ENCODE measurements at regions not wholly inside any gene's neighbourhood (a gene's known extent, or its start where the extent isn't known, plus 50 kb on each side); places are given as distances from the start of the nearest gene placed in this dataset.

DNA sequence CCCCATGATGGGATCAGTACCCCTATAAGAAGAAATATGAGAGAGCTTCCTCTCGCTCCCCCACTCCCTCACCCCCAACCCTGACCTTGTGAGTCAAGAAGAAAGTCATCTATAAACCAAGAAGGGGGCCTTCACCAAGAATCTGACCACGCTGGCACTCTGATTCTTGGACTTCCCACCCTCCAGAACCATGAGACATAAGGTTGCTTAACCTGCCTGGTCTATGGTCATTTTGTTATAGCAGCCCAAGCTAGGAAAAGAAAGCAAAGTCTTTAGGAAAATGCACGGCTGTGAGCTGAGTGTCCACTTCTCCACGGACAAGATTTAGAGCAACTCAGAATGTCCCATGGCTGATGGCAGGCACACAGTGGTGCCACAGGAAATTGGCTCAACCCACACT lies 333.5 kb downstream of the SOX9 start:
- Histone ChIP-seq H3K36me3 (ENCODE audit: control insufficient read depth, insufficient read depth, low read length) (no peaks in the 10 kb centered on the region), H3K4me1 (ENCODE audit: control insufficient read depth, insufficient read depth, low read length) (peaks cover 23% of the 10 kb centered on the region), H3K4me3 (ENCODE audit: low read depth, low read length) (no peak overlapping the region), H3K9me3 (ENCODE audit: control insufficient read depth, insufficient read depth, low read length) (no peaks in the 10 kb centered on the region), H3K27me3 (ENCODE audit: control insufficient read depth, insufficient read depth, low read length) (no peaks in the 10 kb centered on the region), H3K27ac (ENCODE audit: low read depth, low read length) (no peak overlapping the region)
- WGBS (ENCODE audit: insufficient coverage): 96% methylated on average over 2 of the region's 4 CpGs
- DNase-seq (ENCODE audit: low read depth in 4 of 6, low spot score in 6 of 6): no peak

DNA sequence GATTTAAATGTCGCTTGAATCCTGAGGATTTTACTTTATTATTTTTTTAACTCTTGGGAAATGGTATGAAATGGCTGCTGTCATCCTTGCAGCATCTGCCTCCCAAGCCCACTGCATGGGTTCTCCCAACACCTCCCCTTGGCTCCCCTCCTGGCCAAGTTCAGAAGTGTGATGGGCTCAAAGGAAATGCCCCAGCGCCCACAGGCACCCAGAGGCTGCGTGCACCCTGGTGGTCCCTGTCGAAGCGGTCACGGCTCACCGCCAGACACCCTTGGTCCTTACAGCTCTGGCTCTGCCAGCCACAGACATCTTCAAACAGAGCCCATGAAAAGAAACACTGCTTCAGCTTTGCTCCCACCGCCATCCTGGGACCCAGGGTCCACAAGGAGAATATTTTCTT lies 334.7 kb downstream of the SOX9 start:
- Histone ChIP-seq H3K27me3 (ENCODE audit: control insufficient read depth, insufficient read depth, low read length) (no peaks in the 10 kb centered on the region), H3K4me3 (ENCODE audit: low read depth, low read length) (no peak overlapping the region), H3K36me3 (ENCODE audit: control insufficient read depth, insufficient read depth, low read length) (no peaks in the 10 kb centered on the region), H3K27ac (ENCODE audit: low read depth, low read length) (no peak overlapping the region), H3K4me1 (ENCODE audit: control insufficient read depth, insufficient read depth, low read length) (peaks cover 30% of the 10 kb centered on the region), H3K9me3 (ENCODE audit: control insufficient read depth, insufficient read depth, low read length) (no peaks in the 10 kb centered on the region)
- WGBS (ENCODE audit: insufficient coverage): 66% methylated on average over 6 of the region's 8 CpGs
- no peak for DNase-seq (ENCODE audit: low read depth in 4 of 6, low spot score in 6 of 6)

DNA sequence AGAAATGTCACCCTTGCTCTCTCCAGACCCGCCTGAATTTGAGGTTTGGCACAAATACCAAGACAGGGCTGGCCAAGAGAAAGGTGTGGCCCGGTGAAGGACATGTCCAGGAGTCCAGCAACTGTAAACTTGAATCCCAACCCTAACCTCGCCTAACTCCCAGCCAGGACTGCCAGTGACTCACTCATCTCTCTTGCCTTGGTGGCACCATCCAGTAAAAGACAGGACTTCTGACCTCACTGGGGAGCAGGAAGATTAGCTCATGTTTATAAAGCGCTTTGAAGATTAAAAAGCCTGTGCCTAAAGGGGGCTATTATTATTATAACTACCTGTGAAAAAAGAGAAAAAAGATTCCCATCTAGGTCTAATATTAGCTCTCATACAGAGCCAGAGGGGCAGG lies 335.3 kb downstream of the SOX9 start:
- Histone ChIP-seq H3K9me3 (ENCODE audit: control insufficient read depth, insufficient read depth, low read length) (no peaks in the 10 kb centered on the region), H3K36me3 (ENCODE audit: control insufficient read depth, insufficient read depth, low read length) (no peaks in the 10 kb centered on the region), H3K27ac (ENCODE audit: low read depth, low read length) (no peak overlapping the region), H3K4me3 (ENCODE audit: low read depth, low read length) (no peak overlapping the region), H3K4me1 (ENCODE audit: control insufficient read depth, insufficient read depth, low read length) (peaks cover 33% of the 10 kb centered on the region), H3K27me3 (ENCODE audit: control insufficient read depth, insufficient read depth, low read length) (no peaks in the 10 kb centered on the region)
- WGBS (ENCODE audit: insufficient coverage): 90% methylated on average over 3 of the region's 4 CpGs
- no peak for DNase-seq (ENCODE audit: low read depth in 4 of 6, low spot score in 6 of 6)

DNA sequence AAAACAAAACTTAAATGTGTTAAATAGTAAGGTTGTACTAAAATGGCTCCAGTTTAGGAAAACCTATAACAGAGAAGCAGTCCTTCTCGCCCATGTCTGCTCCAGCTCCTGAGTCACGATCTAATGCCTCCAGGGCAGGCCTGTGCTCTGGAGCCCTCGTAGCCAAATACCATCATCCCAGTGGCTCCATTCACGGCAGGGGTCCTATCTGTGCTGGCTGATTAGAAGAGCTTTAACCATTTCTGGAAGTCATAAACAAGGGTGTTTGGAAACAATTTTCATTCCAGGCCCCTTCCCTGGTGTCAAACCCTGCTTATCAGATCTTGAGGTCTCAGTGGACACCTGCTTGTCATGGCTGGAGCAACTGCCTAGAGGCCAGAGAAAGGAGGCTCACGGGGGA lies 336.9 kb downstream of the SOX9 start:
- DNase-seq (ENCODE audit: low read depth in 4 of 6, low spot score in 6 of 6): no peak
- Histone ChIP-seq H3K9me3 (ENCODE audit: control insufficient read depth, insufficient read depth, low read length) (no peaks in the 10 kb centered on the region), H3K27me3 (ENCODE audit: control insufficient read depth, insufficient read depth, low read length) (no peaks in the 10 kb centered on the region), H3K36me3 (ENCODE audit: control insufficient read depth, insufficient read depth, low read length) (no peaks in the 10 kb centered on the region), H3K27ac (ENCODE audit: low read depth, low read length) (no peak overlapping the region), H3K4me1 (ENCODE audit: control insufficient read depth, insufficient read depth, low read length) (peaks cover 43% of the 10 kb centered on the region), H3K4me3 (ENCODE audit: low read depth, low read length) (no peak overlapping the region)
- 93% methylated on average over 3 of the region's 5 CpGs for WGBS (ENCODE audit: insufficient coverage)

DNA sequence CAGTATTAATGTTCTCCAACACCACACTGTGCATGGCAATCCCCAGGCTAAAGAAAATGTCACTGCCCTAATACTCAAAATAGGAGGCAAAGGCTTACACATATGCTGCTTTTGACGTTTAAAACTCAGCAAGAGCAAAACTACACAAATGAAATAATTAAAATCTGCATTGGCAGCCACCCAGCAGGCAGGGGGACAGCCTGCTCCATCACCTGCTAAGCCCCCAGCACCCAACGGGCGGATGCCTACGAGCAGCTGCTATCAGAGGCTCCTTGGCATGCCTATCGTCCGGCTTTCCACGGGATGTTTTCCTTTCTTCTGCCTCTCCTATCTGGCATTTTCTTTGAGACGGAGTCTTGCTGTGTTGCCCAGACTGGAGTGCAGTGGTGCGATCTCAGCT lies 337.5 kb downstream of the SOX9 start:
- Histone ChIP-seq H3K27me3 (ENCODE audit: control insufficient read depth, insufficient read depth, low read length) (no peaks in the 10 kb centered on the region), H3K36me3 (ENCODE audit: control insufficient read depth, insufficient read depth, low read length) (no peaks in the 10 kb centered on the region), H3K9me3 (ENCODE audit: control insufficient read depth, insufficient read depth, low read length) (no peaks in the 10 kb centered on the region), H3K4me1 (ENCODE audit: control insufficient read depth, insufficient read depth, low read length) (peaks cover 43% of the 10 kb centered on the region), H3K27ac (ENCODE audit: low read depth, low read length) (no peak overlapping the region), H3K4me3 (ENCODE audit: low read depth, low read length) (no peak overlapping the region)
- 50% methylated on average over 2 of the region's 9 CpGs for WGBS (ENCODE audit: insufficient coverage)
- peak in 2 of 6 donors; percentile 18 to 73 for DNase-seq (ENCODE audit: low read depth in 4 of 6, low spot score in 6 of 6)

DNA sequence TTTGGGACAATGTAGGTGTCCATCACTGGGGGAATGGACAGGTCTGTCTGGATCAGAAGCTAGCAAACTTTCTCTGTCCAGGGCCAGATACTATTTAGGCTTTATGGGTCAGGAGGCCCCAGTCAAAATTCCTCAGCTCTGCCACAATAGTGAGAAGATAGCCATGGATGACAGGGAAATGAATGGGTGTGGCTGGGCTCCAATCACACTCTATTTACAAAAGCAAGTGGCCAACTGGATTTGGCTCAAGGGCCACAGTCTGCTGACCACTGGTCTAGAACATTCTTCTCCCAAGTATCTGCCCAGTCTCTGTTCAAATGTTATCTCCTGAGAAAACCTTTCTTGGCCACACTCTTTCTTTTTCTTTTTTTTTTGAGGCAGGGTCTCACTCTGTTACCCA lies 339.9 kb downstream of the SOX9 start:
- no peak overlapping the region for H3K27ac ChIP-seq (ENCODE audit: low read depth, low read length)
- no peak overlapping the region for H3K4me3 ChIP-seq (ENCODE audit: low read depth, low read length)
- no peaks in the 10 kb centered on the region for H3K27me3 ChIP-seq (ENCODE audit: control insufficient read depth, insufficient read depth, low read length)
- no peaks in the 10 kb centered on the region for H3K36me3 ChIP-seq (ENCODE audit: control insufficient read depth, insufficient read depth, low read length)
- H3K9me3 ChIP-seq (ENCODE audit: control insufficient read depth, insufficient read depth, low read length): no peaks in the 10 kb centered on the region
- peaks cover 54% of the 10 kb centered on the region for H3K4me1 ChIP-seq (ENCODE audit: control insufficient read depth, insufficient read depth, low read length)
- DNase-seq (ENCODE audit: low read depth in 4 of 6, low spot score in 6 of 6): no peak

DNA sequence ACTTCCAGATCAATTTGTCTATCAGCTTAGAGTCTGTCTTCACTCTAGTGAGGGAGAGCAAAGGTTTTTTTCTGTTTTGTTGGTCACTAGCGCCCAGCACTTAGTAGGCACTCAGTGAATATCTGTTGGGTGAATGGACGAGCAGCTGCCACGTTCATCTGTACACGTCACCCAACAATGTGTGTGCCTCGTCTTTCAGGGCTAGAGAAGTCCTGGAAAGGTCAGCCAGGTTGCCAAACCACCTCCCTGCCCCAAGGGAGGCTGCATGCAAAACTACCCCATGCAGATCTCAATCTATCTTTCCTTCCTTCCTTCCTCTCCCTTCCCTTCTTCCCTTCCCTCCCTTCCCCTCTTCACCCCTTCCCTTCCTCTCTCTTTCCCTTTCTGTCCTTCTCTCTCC lies 340.9 kb downstream of the SOX9 start:
- Histone ChIP-seq H3K4me1 (ENCODE audit: control insufficient read depth, insufficient read depth, low read length) (peaks cover 51% of the 10 kb centered on the region), H3K4me3 (ENCODE audit: low read depth, low read length) (no peak overlapping the region), H3K9me3 (ENCODE audit: control insufficient read depth, insufficient read depth, low read length) (no peaks in the 10 kb centered on the region), H3K36me3 (ENCODE audit: control insufficient read depth, insufficient read depth, low read length) (no peaks in the 10 kb centered on the region), H3K27me3 (ENCODE audit: control insufficient read depth, insufficient read depth, low read length) (no peaks in the 10 kb centered on the region), H3K27ac (ENCODE audit: low read depth, low read length) (no peak overlapping the region)
- 58% methylated on average over 4 of the region's 5 CpGs for WGBS (ENCODE audit: insufficient coverage)
- DNase-seq (ENCODE audit: low read depth in 4 of 6, low spot score in 6 of 6): no peak

DNA sequence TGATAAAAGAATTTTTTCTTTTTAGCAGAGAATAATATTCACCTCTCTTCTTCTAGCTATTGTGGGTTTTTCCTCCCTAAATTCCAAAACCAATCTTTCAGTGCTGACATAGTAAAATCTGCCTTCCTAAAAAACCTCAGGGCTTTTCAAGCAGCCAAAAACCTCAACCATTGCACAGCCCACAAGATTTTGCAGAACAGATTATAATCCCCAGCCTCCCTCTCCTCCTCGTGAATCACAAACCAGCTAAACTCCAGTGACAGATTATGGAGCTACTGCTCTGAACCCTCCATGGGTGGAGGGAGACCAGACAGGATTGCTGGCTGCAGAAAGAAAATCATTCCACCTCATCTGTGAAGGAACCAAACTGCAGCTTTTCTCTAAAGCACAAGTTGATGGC lies 341.6 kb downstream of the SOX9 start:
- H3K4me3 ChIP-seq (ENCODE audit: low read depth, low read length): no peak overlapping the region
- H3K27ac ChIP-seq (ENCODE audit: low read depth, low read length): no peak overlapping the region
- no CpG with 5 or more reads among the region's 1 CpG for WGBS (ENCODE audit: insufficient coverage)
- H3K9me3 ChIP-seq (ENCODE audit: control insufficient read depth, insufficient read depth, low read length): no peaks in the 10 kb centered on the region
- H3K27me3 ChIP-seq (ENCODE audit: control insufficient read depth, insufficient read depth, low read length): no peaks in the 10 kb centered on the region
- no peaks in the 10 kb centered on the region for H3K36me3 ChIP-seq (ENCODE audit: control insufficient read depth, insufficient read depth, low read length)
- DNase-seq (ENCODE audit: low read depth in 4 of 6, low spot score in 6 of 6): no peak
- H3K4me1 ChIP-seq (ENCODE audit: control insufficient read depth, insufficient read depth, low read length): peaks cover 52% of the 10 kb centered on the region

DNA sequence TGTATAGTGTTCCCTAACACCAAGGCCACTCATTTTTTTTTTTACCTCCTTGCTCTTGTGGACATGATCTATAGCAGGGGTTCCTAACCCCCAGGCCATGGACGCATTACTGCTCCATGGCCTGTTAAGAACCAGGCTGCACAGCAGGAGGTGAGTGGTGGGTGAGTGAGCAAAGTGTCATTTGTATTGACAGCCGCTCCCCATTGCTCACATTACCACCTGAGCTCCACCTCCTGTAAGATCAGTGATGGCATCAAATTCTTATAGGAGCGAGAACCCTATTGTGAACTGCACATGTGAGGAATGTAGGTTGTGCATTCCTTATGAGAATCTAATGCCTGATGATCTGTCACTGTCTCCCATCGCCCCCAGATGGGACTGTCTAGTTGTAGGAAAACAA lies 342.0 kb downstream of the SOX9 start:
- H3K4me1 ChIP-seq (ENCODE audit: control insufficient read depth, insufficient read depth, low read length): peaks cover 56% of the 10 kb centered on the region
- no peaks in the 10 kb centered on the region for H3K27me3 ChIP-seq (ENCODE audit: control insufficient read depth, insufficient read depth, low read length)
- no peaks in the 10 kb centered on the region for H3K9me3 ChIP-seq (ENCODE audit: control insufficient read depth, insufficient read depth, low read length)
- WGBS (ENCODE audit: insufficient coverage): 60% methylated on average over 1 of the region's 4 CpGs
- H3K36me3 ChIP-seq (ENCODE audit: control insufficient read depth, insufficient read depth, low read length): no peaks in the 10 kb centered on the region
- H3K4me3 ChIP-seq (ENCODE audit: low read depth, low read length): no peak overlapping the region
- H3K27ac ChIP-seq (ENCODE audit: low read depth, low read length): no peak overlapping the region
- no peak for DNase-seq (ENCODE audit: low read depth in 4 of 6, low spot score in 6 of 6)

DNA sequence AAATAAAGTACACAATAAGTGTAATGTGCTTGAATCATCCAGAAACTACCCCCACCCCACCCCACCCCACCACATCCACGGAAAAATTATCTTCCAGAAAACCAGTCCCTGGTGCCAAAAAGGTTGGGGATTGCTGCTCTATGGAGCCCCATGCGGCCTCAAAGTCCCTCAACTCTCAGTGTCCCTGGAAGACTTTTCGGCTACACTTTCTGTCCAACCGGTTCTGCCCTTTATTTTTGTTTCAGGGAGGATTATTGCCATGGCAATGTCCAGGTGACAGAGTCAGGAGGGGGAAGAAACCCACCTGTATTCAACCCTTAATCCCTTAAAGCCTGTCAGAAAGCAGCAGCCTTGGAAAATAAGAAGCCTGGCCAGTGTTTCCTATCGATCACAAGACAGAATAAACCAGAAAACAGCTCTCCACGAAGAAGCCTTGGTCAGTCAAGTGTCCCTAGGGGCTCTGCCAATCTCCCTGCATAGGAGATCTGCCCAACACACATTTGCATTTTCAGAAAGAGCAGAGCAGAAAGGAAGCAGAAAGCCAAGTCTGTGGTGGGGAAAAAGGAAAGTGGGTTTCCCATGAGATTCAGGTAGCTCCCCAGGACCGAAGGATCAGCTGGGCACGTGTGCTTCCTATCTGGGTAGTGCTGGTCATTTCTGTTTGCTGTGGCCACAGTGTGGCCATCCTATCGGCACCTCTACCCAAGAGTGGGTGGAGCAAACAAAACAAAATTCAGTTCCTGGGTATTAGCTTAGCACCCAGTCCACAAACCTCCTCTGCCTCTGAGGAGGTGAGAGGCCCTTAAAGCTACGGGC lies 342.7 kb downstream of the SOX9 start:
- WGBS (ENCODE audit: insufficient coverage): 69% methylated on average over 7 of the region's 10 CpGs
- H3K4me3 ChIP-seq (ENCODE audit: low read depth, low read length): no peak overlapping the region
- no peaks in the 10 kb centered on the region for H3K36me3 ChIP-seq (ENCODE audit: control insufficient read depth, insufficient read depth, low read length)
- peaks cover 60% of the 10 kb centered on the region for H3K4me1 ChIP-seq (ENCODE audit: control insufficient read depth, insufficient read depth, low read length)
- H3K27ac ChIP-seq (ENCODE audit: low read depth, low read length): peak overlapping the region; percentile 73
- no peaks in the 10 kb centered on the region for H3K27me3 ChIP-seq (ENCODE audit: control insufficient read depth, insufficient read depth, low read length)
- DNase-seq (ENCODE audit: low read depth in 4 of 6, low spot score in 6 of 6): no peak
- no peaks in the 10 kb centered on the region for H3K9me3 ChIP-seq (ENCODE audit: control insufficient read depth, insufficient read depth, low read length)
